Breast epithelium (tissue), 3 donors: ENCODE measurements at regions not wholly inside any gene's neighbourhood (a gene's known extent, or its start where the extent isn't known, plus 50 kb on each side); places are given as distances from the start of the nearest gene placed in this dataset.

Source experiments
- POLR2A ChIP-seq: fragments of 450-650 bp; IDR thresholded peaks from one replicate; pipeline ENCODE4 v1.6.1; 2016; ENCODE audit warnings: antibody characterized with exemption, mild to moderate bottlenecking, moderate library complexity
- TF ChIP-seq, protein P1 (sequence below), 3 donors: fragments of 450-650 bp; IDR thresholded peaks; one replicate each; pipeline ENCODE4 v1.5.1; 2016 to 2017; ENCODE audit warnings: antibody characterized with exemption in 3 of 3, mild to moderate bottlenecking in 3 of 3, moderate library complexity in 3 of 3

DNA sequence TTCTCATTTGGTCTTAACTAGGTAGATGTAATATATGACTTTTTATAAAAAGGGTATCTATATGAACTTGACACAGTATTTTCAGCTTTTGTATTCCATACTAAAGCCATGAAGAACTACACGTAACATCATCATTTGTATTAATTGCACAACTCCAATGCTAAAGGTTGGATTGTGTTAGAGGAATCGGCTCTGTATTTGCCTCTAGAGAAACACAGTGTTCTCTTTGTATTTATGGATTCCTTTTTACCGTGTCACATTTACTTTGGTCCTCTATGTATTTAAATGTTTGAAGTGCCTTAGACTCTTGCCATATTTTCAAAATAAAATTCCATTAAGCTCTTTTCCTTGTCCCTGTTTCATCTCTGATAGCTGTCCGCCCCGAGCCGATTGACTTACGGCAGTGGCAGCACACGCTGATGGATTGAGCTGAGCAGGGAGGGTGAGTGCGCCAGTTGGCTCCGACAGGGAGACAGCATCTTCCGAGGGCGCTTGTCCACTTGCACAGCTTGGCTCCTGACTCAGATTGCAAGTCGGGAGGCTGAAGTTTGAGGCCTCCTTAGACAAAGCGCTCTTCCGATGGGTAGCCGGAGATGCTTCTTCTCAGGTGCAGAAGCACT lies 95.6 kb upstream of the DMRT1 start:
- no peak for TF ChIP-seq POLR2A
- TF ChIP-seq, protein P1, sequence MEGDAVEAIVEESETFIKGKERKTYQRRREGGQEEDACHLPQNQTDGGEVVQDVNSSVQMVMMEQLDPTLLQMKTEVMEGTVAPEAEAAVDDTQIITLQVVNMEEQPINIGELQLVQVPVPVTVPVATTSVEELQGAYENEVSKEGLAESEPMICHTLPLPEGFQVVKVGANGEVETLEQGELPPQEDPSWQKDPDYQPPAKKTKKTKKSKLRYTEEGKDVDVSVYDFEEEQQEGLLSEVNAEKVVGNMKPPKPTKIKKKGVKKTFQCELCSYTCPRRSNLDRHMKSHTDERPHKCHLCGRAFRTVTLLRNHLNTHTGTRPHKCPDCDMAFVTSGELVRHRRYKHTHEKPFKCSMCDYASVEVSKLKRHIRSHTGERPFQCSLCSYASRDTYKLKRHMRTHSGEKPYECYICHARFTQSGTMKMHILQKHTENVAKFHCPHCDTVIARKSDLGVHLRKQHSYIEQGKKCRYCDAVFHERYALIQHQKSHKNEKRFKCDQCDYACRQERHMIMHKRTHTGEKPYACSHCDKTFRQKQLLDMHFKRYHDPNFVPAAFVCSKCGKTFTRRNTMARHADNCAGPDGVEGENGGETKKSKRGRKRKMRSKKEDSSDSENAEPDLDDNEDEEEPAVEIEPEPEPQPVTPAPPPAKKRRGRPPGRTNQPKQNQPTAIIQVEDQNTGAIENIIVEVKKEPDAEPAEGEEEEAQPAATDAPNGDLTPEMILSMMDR (IDR thresholded peaks at IDR 0.05): no peak
